ENCODE measurements at regions not wholly inside any gene's neighbourhood (a gene's known extent, or its start where the extent isn't known, plus 50 kb on each side); places are given as distances from the start of the nearest gene placed in this dataset.

GRCh38 chr7:21146642-21147423, 281.1 kb upstream of the SP4 start:
- no peaks in the 10 kb centered on the region for H3K4me1 Mint-ChIP-seq (ENCODE audit: low read depth)
- no peaks in the 10 kb centered on the region for H3K36me3 Mint-ChIP-seq (ENCODE audit: low read depth)
- CTCF ChIA-PET: interaction anchor here (0.6 kb wide), 1 partner anchor 790 kb away, joined by 6 read pairs; no protein-coding TSS in a partner anchor
- intact Hi-C loops (cut with micrococcal nuclease): no loop called here
- H3K9me3 Mint-ChIP-seq: no peaks in the 10 kb centered on the region
- H3K27ac Mint-ChIP-seq: no peak overlapping the region
- no peak for DNase-seq
- H3K4me3 Mint-ChIP-seq: no peak overlapping the region
- peaks cover 6% of the 10 kb centered on the region for H3K27me3 Mint-ChIP-seq (ENCODE audit: low read depth)

- no peaks in the 10 kb centered on the region for H3K9me3 Mint-ChIP-seq
- no peak overlapping the region for H3K4me3 Mint-ChIP-seq
- intact Hi-C loops (cut with micrococcal nuclease): no loop called here
- H3K27me3 Mint-ChIP-seq (ENCODE audit: low read depth): peaks cover 8% of the 10 kb centered on the region
- H3K36me3 Mint-ChIP-seq (ENCODE audit: low read depth): no peaks in the 10 kb centered on the region
- no peaks in the 10 kb centered on the region for H3K4me1 Mint-ChIP-seq (ENCODE audit: low read depth)
- no peak overlapping the region for H3K27ac Mint-ChIP-seq
- no peak for DNase-seq
- CTCF ChIA-PET: no interaction called here
These were observed 278.1 kb upstream of the SP4 start for GRCh38 chr7:21149809-21150208.

GRCh38 chr7:21154614-21155013, 273.3 kb upstream of the SP4 start:
- H3K36me3 Mint-ChIP-seq (ENCODE audit: low read depth): no peaks in the 10 kb centered on the region
- no peak for DNase-seq
- intact Hi-C loops (cut with micrococcal nuclease): no loop called here
- no peaks in the 10 kb centered on the region for H3K9me3 Mint-ChIP-seq
- no peak overlapping the region for H3K27ac Mint-ChIP-seq
- CTCF ChIA-PET: no interaction called here
- no peak overlapping the region for H3K4me3 Mint-ChIP-seq
- no peaks in the 10 kb centered on the region for H3K4me1 Mint-ChIP-seq (ENCODE audit: low read depth)
- peaks cover 5% of the 10 kb centered on the region for H3K27me3 Mint-ChIP-seq (ENCODE audit: low read depth)

GRCh38 chr7:21159506-21159905, 268.4 kb upstream of the SP4 start:
- H3K4me1 Mint-ChIP-seq (ENCODE audit: low read depth): no peaks in the 10 kb centered on the region
- intact Hi-C loops (cut with micrococcal nuclease): no loop called here
- H3K9me3 Mint-ChIP-seq: no peaks in the 10 kb centered on the region
- DNase-seq: no peak
- no peak overlapping the region for H3K4me3 Mint-ChIP-seq
- CTCF ChIA-PET: no interaction called here
- H3K27ac Mint-ChIP-seq: no peak overlapping the region
- H3K36me3 Mint-ChIP-seq (ENCODE audit: low read depth): no peaks in the 10 kb centered on the region
- peaks cover 3% of the 10 kb centered on the region for H3K27me3 Mint-ChIP-seq (ENCODE audit: low read depth)

- intact Hi-C loops (cut with micrococcal nuclease): no loop called here
- Mint-ChIP-seq H3K27ac (no peak overlapping the region), H3K27me3 (ENCODE audit: low read depth) (peaks cover 6% of the 10 kb centered on the region), H3K9me3 (no peaks in the 10 kb centered on the region), H3K4me1 (ENCODE audit: low read depth) (no peaks in the 10 kb centered on the region), H3K4me3 (no peak overlapping the region), H3K36me3 (ENCODE audit: low read depth) (no peaks in the 10 kb centered on the region)
- CTCF ChIA-PET: no interaction called here
- no peak for DNase-seq
These were observed 267.5 kb upstream of the SP4 start for GRCh38 chr7:21160401-21160800.

GRCh38 chr7:21167942-21168341, 259.9 kb upstream of the SP4 start:
- no peak for DNase-seq
- intact Hi-C loops (cut with micrococcal nuclease): no loop called here
- Mint-ChIP-seq H3K36me3 (ENCODE audit: low read depth) (no peaks in the 10 kb centered on the region), H3K4me1 (ENCODE audit: low read depth) (peaks cover 5% of the 10 kb centered on the region), H3K27me3 (ENCODE audit: low read depth) (peaks cover 30% of the 10 kb centered on the region), H3K4me3 (no peak overlapping the region), H3K27ac (no peak overlapping the region), H3K9me3 (no peaks in the 10 kb centered on the region)
- CTCF ChIA-PET: no interaction called here

GRCh38 chr7:21169667-21170580, 258.0 kb upstream of the SP4 start:
- no peak for DNase-seq
- no peak overlapping the region for H3K27ac Mint-ChIP-seq
- H3K36me3 Mint-ChIP-seq (ENCODE audit: low read depth): no peaks in the 10 kb centered on the region
- no peak overlapping the region for H3K4me3 Mint-ChIP-seq
- CTCF ChIA-PET: no interaction called here
- peaks cover 5% of the 10 kb centered on the region for H3K4me1 Mint-ChIP-seq (ENCODE audit: low read depth)
- H3K27me3 Mint-ChIP-seq (ENCODE audit: low read depth): peaks cover 32% of the 10 kb centered on the region
- H3K9me3 Mint-ChIP-seq: no peaks in the 10 kb centered on the region
- intact Hi-C loops (cut with micrococcal nuclease): no loop called here

GRCh38 chr7:21172800-21173199, 255.1 kb upstream of the SP4 start:
- Mint-ChIP-seq H3K4me3 (no peak overlapping the region), H3K9me3 (peaks cover 1% of the 10 kb centered on the region), H3K27me3 (ENCODE audit: low read depth) (peaks cover 33% of the 10 kb centered on the region), H3K4me1 (ENCODE audit: low read depth) (peaks cover 5% of the 10 kb centered on the region), H3K36me3 (ENCODE audit: low read depth) (no peaks in the 10 kb centered on the region), H3K27ac (no peak overlapping the region)
- CTCF ChIA-PET: interaction anchor here (1.2 kb wide), 1 partner anchor 13 kb away, joined by 3 read pairs; no protein-coding TSS in a partner anchor
- intact Hi-C loops (cut with micrococcal nuclease): no loop called here
- no peak for DNase-seq

GRCh38 chr7:21173436-21173835, 254.4 kb upstream of the SP4 start:
- CTCF ChIA-PET: interaction anchor here (1.2 kb wide), 1 partner anchor 12 kb away, joined by 3 read pairs; no protein-coding TSS in a partner anchor
- Mint-ChIP-seq H3K27ac (no peak overlapping the region), H3K36me3 (ENCODE audit: low read depth) (no peaks in the 10 kb centered on the region), H3K4me3 (no peak overlapping the region), H3K9me3 (peaks cover 2% of the 10 kb centered on the region), H3K27me3 (ENCODE audit: low read depth) (peaks cover 28% of the 10 kb centered on the region), H3K4me1 (ENCODE audit: low read depth) (peaks cover 5% of the 10 kb centered on the region)
- intact Hi-C loops (cut with micrococcal nuclease): no loop called here
- DNase-seq: no peak

- no peaks in the 10 kb centered on the region for H3K4me1 Mint-ChIP-seq (ENCODE audit: low read depth)
- H3K27me3 Mint-ChIP-seq (ENCODE audit: low read depth): peaks cover 18% of the 10 kb centered on the region
- H3K36me3 Mint-ChIP-seq (ENCODE audit: low read depth): no peaks in the 10 kb centered on the region
- no peak overlapping the region for H3K27ac Mint-ChIP-seq
- peaks cover 2% of the 10 kb centered on the region for H3K9me3 Mint-ChIP-seq
- H3K4me3 Mint-ChIP-seq: no peak overlapping the region
- intact Hi-C loops (cut with micrococcal nuclease): no loop called here
- no peak for DNase-seq
- CTCF ChIA-PET: no interaction called here
These were observed 252.2 kb upstream of the SP4 start for GRCh38 chr7:21175714-21176113.

- H3K4me3 Mint-ChIP-seq: no peak overlapping the region
- CTCF ChIA-PET: interaction anchor here (0.6 to 0.9 kb wide), 2 partner anchors 12 to 140 kb away, joined by 3 read pairs; no protein-coding TSS in a partner anchor
- intact Hi-C loops (cut with micrococcal nuclease): no loop called here
- H3K9me3 Mint-ChIP-seq: peaks cover 3% of the 10 kb centered on the region
- H3K36me3 Mint-ChIP-seq (ENCODE audit: low read depth): no peaks in the 10 kb centered on the region
- no peak for DNase-seq
- H3K27ac Mint-ChIP-seq: no peak overlapping the region
- peaks cover 16% of the 10 kb centered on the region for H3K27me3 Mint-ChIP-seq (ENCODE audit: low read depth)
- no peaks in the 10 kb centered on the region for H3K4me1 Mint-ChIP-seq (ENCODE audit: low read depth)
These were observed 242.8 kb upstream of the SP4 start for GRCh38 chr7:21184942-21185652.

- intact Hi-C loops (cut with micrococcal nuclease): no loop called here
- no peak overlapping the region for H3K27ac Mint-ChIP-seq
- H3K4me3 Mint-ChIP-seq: no peak overlapping the region
- DNase-seq: no peak
- CTCF ChIA-PET: interaction anchor here (0.9 kb wide), 1 partner anchor 13 kb away, joined by 3 read pairs; no protein-coding TSS in a partner anchor
- H3K9me3 Mint-ChIP-seq: peaks cover 3% of the 10 kb centered on the region
- H3K4me1 Mint-ChIP-seq (ENCODE audit: low read depth): no peaks in the 10 kb centered on the region
- H3K27me3 Mint-ChIP-seq (ENCODE audit: low read depth): peaks cover 16% of the 10 kb centered on the region
- H3K36me3 Mint-ChIP-seq (ENCODE audit: low read depth): no peaks in the 10 kb centered on the region
These were observed 242.1 kb upstream of the SP4 start for GRCh38 chr7:21185653-21186265.

Measured in activated naive CD4-positive, alpha-beta T cell treated with anti-CD3 and anti-CD28 coated beads for 36 hours (primary cell).